Natural killer cell (primary cell): ENCODE measurements at regions not wholly inside any gene's neighbourhood (a gene's known extent, or its start where the extent isn't known, plus 50 kb on each side); places are given as distances from the start of the nearest gene placed in this dataset.

Experiments
- ATAC-seq, 3 donors: fragments of 150-1000 bp in 2 of 3; fragments of 200-7000 bp in 1 of 3; cut with Tn5 transposase; 1 replicate in 1 of 3; 2 replicates in 2 of 3; pipeline ENCODE4 v1.10.0; 2021; ENCODE audit warnings: mild to moderate bottlenecking in 2 of 3, moderate library complexity in 2 of 3
- DNase-seq, 2 donors: peaks; one replicate each; pipeline versions ENCODE4 v3.0.0 to v3.0.0-alpha.2; 2013 to 2021; ENCODE audit warnings: mixed read lengths in 1 of 2
- H3K27ac ChIP-seq: one replicate; pipeline ENCODE4 v1.5.1; 2013; ENCODE audit warnings: mild to moderate bottlenecking, low read length
- H3K27me3 ChIP-seq: one replicate; pipeline ENCODE4 v1.6.1; 2013; ENCODE audit warnings: low read length; ENCODE audit not compliant: control insufficient read depth, insufficient read depth
- H3K36me3 ChIP-seq: one replicate; pipeline ENCODE4 v1.6.1; 2013; ENCODE audit warnings: low read length; ENCODE audit not compliant: control insufficient read depth, insufficient read depth
- H3K4me1 ChIP-seq: one replicate; pipeline ENCODE4 v1.6.1; 2013; ENCODE audit warnings: low read length; ENCODE audit not compliant: control insufficient read depth, insufficient read depth
- H3K4me3 ChIP-seq: one replicate; pipeline ENCODE4 v1.5.1; 2013; ENCODE audit warnings: low read length
- H3K9me3 ChIP-seq: one replicate; pipeline ENCODE4 v1.6.1; 2013; ENCODE audit warnings: low read length; ENCODE audit not compliant: control insufficient read depth, insufficient read depth
- H3K27ac Mint-ChIP-seq, 2 donors: one replicate each; pipeline ENCODE4 v1.8.0; 2022; ENCODE audit warnings: mild to moderate bottlenecking in 2 of 2, mixed read lengths in 2 of 2, moderate library complexity in 1 of 2
- H3K27me3 Mint-ChIP-seq, 2 donors: one replicate each; pipeline ENCODE4 v1.8.0; 2022; ENCODE audit warnings: low read depth in 2 of 2, mixed read lengths in 2 of 2
- H3K36me3 Mint-ChIP-seq: one replicate; pipeline ENCODE4 v1.8.0; 2022; ENCODE audit warnings: mixed read lengths
- H3K4me1 Mint-ChIP-seq, 2 donors: one replicate each; pipeline ENCODE4 v1.8.0; 2022; ENCODE audit warnings: mixed read lengths in 2 of 2
- H3K4me3 Mint-ChIP-seq: one replicate; pipeline ENCODE4 v1.8.0; 2022; ENCODE audit warnings: mild to moderate bottlenecking, moderate library complexity, mixed read lengths
- H3K9me3 Mint-ChIP-seq, 2 donors: one replicate each; pipeline ENCODE4 v1.8.0; 2022; ENCODE audit warnings: mixed read lengths in 2 of 2
- WGBS: methylation state at CpG from one replicate; pipeline ENCODE4 v1.1.7; 2013; ENCODE audit warnings: missing lambda C conversion rate; ENCODE audit not compliant: insufficient coverage; 5-methylcytosine and 5-hydroxymethylcytosine counted together
- intact Hi-C: fragments of 100-400 bp; cut with micrococcal nuclease; formaldehyde crosslinking; loops from one replicate; pipeline ENCODE4 v1.14.2; 2022
- TF ChIP-seq, protein P1 (sequence below): fragments of 200-600 bp; IDR thresholded peaks from one replicate; pipeline ENCODE4 v1.8.0; 2022; ENCODE audit warnings: antibody characterized with exemption

DNA sequence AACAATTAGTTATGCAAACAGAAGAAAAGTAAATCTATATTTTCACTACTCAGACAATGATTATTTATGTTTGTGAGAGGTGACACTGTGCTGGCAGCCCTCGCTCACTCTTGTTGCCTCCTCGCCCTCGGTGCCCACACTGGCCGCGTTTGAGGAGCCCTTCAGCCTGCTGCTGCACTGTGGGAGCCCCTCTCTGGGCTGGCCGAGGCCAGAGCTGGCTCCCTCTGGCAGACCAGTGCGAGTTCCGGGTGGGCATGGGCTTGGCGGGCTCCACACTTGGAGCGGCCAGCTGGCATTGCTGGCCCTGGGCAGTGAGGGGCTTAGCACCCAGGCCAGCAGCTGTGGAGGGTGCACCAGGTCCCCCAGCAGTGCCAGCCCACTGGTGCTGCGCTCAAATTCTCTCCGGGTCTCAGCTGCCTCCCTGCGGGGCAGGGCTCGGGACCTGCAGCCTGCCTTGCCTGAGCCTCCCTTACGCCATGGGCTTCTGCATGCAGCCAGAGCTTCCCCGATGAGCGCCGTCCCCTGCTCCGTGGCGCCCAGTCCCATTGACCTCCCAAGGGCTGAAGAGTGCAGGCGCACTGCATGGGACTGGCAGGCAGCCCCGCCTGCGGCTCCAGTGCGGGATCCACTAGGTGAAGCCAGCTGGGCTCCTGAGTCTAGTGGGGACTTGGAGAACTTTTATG is 902.6 kb downstream of the PDHA2 start:
- no peak for DNase-seq
- 93% methylated on average over 24 of the region's 24 CpGs for WGBS
- Histone ChIP-seq H3K27me3 (no peaks in the 10 kb centered on the region), H3K9me3 (peaks cover 6% of the 10 kb centered on the region), H3K4me3 (no peak overlapping the region), H3K36me3 (no peaks in the 10 kb centered on the region), H3K4me1 (no peaks in the 10 kb centered on the region), H3K27ac (no peak overlapping the region)
- Mint-ChIP-seq H3K4me1 (no peaks in the 10 kb centered on the region), H3K27me3 (no peaks in the 10 kb centered on the region), H3K27ac (no peak overlapping the region), H3K9me3 (peaks cover 6 to 11% of the 10 kb centered on the region in 2 donors), H3K36me3 (no peaks in the 10 kb centered on the region), H3K4me3 (no peak overlapping the region)
- TF ChIP-seq, protein P1, sequence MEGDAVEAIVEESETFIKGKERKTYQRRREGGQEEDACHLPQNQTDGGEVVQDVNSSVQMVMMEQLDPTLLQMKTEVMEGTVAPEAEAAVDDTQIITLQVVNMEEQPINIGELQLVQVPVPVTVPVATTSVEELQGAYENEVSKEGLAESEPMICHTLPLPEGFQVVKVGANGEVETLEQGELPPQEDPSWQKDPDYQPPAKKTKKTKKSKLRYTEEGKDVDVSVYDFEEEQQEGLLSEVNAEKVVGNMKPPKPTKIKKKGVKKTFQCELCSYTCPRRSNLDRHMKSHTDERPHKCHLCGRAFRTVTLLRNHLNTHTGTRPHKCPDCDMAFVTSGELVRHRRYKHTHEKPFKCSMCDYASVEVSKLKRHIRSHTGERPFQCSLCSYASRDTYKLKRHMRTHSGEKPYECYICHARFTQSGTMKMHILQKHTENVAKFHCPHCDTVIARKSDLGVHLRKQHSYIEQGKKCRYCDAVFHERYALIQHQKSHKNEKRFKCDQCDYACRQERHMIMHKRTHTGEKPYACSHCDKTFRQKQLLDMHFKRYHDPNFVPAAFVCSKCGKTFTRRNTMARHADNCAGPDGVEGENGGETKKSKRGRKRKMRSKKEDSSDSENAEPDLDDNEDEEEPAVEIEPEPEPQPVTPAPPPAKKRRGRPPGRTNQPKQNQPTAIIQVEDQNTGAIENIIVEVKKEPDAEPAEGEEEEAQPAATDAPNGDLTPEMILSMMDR: no peak
- ATAC-seq: no peak
- intact Hi-C loops: no loop called here

DNA sequence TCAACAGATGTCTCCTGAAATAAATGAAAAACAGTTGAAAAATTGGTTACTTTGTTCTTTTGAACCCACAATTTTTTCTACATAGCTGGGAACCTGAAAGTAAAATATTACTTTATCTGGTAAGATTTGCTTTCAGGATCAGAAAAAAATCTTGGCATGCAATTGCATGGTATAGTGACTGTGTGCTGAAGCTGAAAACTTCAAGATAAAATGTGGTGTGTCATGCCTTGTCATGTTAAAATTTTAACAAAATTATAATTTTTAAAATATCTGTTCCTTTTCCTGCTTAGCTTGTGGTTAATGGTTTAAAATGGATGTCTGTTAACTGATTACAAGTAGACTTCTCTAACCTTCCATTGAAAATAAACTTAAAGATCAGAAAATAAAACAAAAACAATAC is 904.8 kb downstream of the PDHA2 start:
- H3K27me3 Mint-ChIP-seq: no peaks in the 10 kb centered on the region
- ATAC-seq (no peak), DNase-seq (no peak)
- H3K27me3 ChIP-seq: no peaks in the 10 kb centered on the region
- peaks cover 8 to 9% of the 10 kb centered on the region in 2 donors for H3K9me3 Mint-ChIP-seq
- no peaks in the 10 kb centered on the region for H3K36me3 ChIP-seq
- no peak overlapping the region for H3K27ac ChIP-seq
- no peak overlapping the region for H3K27ac Mint-ChIP-seq
- no peak overlapping the region for H3K4me3 ChIP-seq
- H3K4me1 ChIP-seq: no peaks in the 10 kb centered on the region
- H3K4me3 Mint-ChIP-seq: no peak overlapping the region
- H3K4me1 Mint-ChIP-seq: no peaks in the 10 kb centered on the region
- H3K9me3 ChIP-seq: peaks cover 6% of the 10 kb centered on the region
- H3K36me3 Mint-ChIP-seq: peaks cover 3% of the 10 kb centered on the region
- intact Hi-C loops: no loop called here
- TF ChIP-seq, protein P1: no peak

DNA sequence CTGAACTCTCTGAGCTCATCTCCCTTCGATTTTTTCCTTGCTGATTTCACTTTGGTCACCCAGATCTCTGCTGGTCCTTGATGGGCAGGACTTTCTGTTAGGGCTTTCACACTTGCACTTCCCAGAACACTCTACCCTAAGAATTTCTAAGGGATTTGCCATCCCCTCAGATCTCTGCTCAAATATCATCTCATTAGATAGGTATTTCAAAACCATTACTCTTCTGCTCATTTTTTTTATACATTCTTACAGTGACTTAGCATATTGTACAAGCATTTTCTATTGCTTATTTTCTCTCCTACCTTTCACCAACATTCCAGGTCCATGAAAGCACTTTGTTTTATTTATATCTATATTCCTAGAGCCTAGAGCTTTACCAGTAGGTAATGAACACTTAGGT is 913.3 kb downstream of the PDHA2 start:
- Mint-ChIP-seq H3K9me3 (peaks cover 12 to 14% of the 10 kb centered on the region in 2 donors), H3K4me3 (no peak overlapping the region), H3K4me1 (no peaks in the 10 kb centered on the region), H3K27me3 (no peaks in the 10 kb centered on the region), H3K36me3 (peaks cover 8% of the 10 kb centered on the region), H3K27ac (no peak overlapping the region)
- TF ChIP-seq, protein P1: no peak
- no peak overlapping the region for H3K4me3 ChIP-seq
- H3K27me3 ChIP-seq: no peaks in the 10 kb centered on the region
- H3K27ac ChIP-seq: no peak overlapping the region
- no peak for DNase-seq
- H3K4me1 ChIP-seq: no peaks in the 10 kb centered on the region
- H3K9me3 ChIP-seq: no peaks in the 10 kb centered on the region
- WGBS: 66% methylated on average over 1 of the region's 1 CpG
- ATAC-seq: no peak
- H3K36me3 ChIP-seq: no peaks in the 10 kb centered on the region
- intact Hi-C loops: no loop called here
